HG03460 (cell line): ENCODE measurements at regions not wholly inside any gene's neighbourhood (a gene's known extent, or its start where the extent isn't known, plus 50 kb on each side); places are given as distances from the start of the nearest gene placed in this dataset.

Experiments
- ATAC-seq: cut with Tn5 transposase; IDR thresholded peaks from one replicate; pipeline ENCODE4 v1.9.1; 2021; ENCODE audit not compliant: unreplicated experiment

GRCh38 chr4:54992266-54992665 is 133.1 kb downstream of the KDR start:
- no peak for ATAC-seq

- no peak for ATAC-seq
These were observed 136.7 kb downstream of the KDR start for GRCh38 chr4:54988655-54989054.

GRCh38 chr4:54986095-54986846 is 139.1 kb downstream of the KDR start:
- no peak for ATAC-seq

- no peak for ATAC-seq
These were observed 148.7 kb downstream of the KDR start for GRCh38 chr4:54976682-54977081.

GRCh38 chr4:54976031-54976430 is 149.4 kb downstream of the KDR start:
- no peak for ATAC-seq

- no peak for ATAC-seq
These were observed 151.6 kb downstream of the KDR start for GRCh38 chr4:54973784-54974183.

- no peak for ATAC-seq
These were observed 153.9 kb downstream of the KDR start for GRCh38 chr4:54971474-54971950.

GRCh38 chr4:54967289-54967688 is 158.1 kb downstream of the KDR start:
- ATAC-seq: no peak

- no peak for ATAC-seq
These were observed 163.9 kb downstream of the KDR start for GRCh38 chr4:54961357-54961975.

GRCh38 chr4:54959651-54960116 is 165.7 kb downstream of the KDR start:
- ATAC-seq: no peak

- no peak for ATAC-seq
These were observed 166.3 kb downstream of the KDR start for GRCh38 chr4:54959131-54959530.

GRCh38 chr4:54958236-54958635 is 167.2 kb downstream of the KDR start:
- ATAC-seq: no peak

GRCh38 chr4:54954656-54955388 is 170.6 kb downstream of the KDR start:
- no peak for ATAC-seq

- no peak for ATAC-seq
These were observed 178.7 kb downstream of the KDR start for GRCh38 chr4:54946741-54947140.

GRCh38 chr4:54945838-54946237 is 179.6 kb downstream of the KDR start:
- no peak for ATAC-seq

GRCh38 chr4:54942721-54943120 is 182.7 kb downstream of the KDR start:
- ATAC-seq: peak; percentile 36

- ATAC-seq: peak; percentile 89
These were observed 183.3 kb downstream of the KDR start for GRCh38 chr4:54941994-54942552.

- ATAC-seq: no peak
These were observed 184.2 kb downstream of the KDR start for GRCh38 chr4:54940996-54941865.

GRCh38 chr4:54937501-54937900 is 187.9 kb downstream of the KDR start:
- no peak for ATAC-seq

- no peak for ATAC-seq
These were observed 191.8 kb downstream of the KDR start for GRCh38 chr4:54933579-54933978.
